DND-41 (cell line): ENCODE measurements at regions not wholly inside any gene's neighbourhood (a gene's known extent, or its start where the extent isn't known, plus 50 kb on each side); places are given as distances from the start of the nearest gene placed in this dataset.
"Not testable (repeated sequence)": the region's sequence is repeated elsewhere in the genome, so short reads cannot be mapped to it uniquely, and the experiment has no call there.

Experiments
- ATAC-seq: fragments of 200-7000 bp; cut with Tn5 transposase; 3 replicates; pipeline ENCODE4 v1.9.1; 2021; ENCODE audit warnings: low read depth; ENCODE audit not compliant: insufficient read depth
- DNase-seq: peaks from one replicate; pipeline ENCODE4 v3.0.0-alpha.2; 2020
- H2AFZ ChIP-seq: 2 replicates; pipeline ENCODE4 v1.6.0; 2012; ENCODE audit warnings: low read depth, low read length
- H3K27ac ChIP-seq: 2 replicates; pipeline ENCODE4 v1.5.1; 2012; ENCODE audit warnings: low read length, inconsistent platforms
- H3K27me3 ChIP-seq: fragments of 200-600 bp; sonication (generic); 2 replicates; pipeline ENCODE4 v1.6.0; 2012; ENCODE audit warnings: low read length, mild to moderate bottlenecking, inconsistent platforms; ENCODE audit not compliant: insufficient read depth, poor library complexity
- H3K36me3 ChIP-seq: 2 replicates; pipeline ENCODE4 v1.5.1; 2012; ENCODE audit warnings: low read length, inconsistent platforms; ENCODE audit not compliant: insufficient read depth
- H3K4me1 ChIP-seq: 2 replicates; pipeline ENCODE4 v1.5.1; 2012; ENCODE audit warnings: mild to moderate bottlenecking, low read length; ENCODE audit not compliant: insufficient read depth
- H3K4me2 ChIP-seq: 2 replicates; pipeline ENCODE4 v1.6.0; 2012; ENCODE audit warnings: mild to moderate bottlenecking, moderate library complexity, low read length, inconsistent platforms; ENCODE audit not compliant: insufficient read depth
- H3K4me3 ChIP-seq, 2 experiments: fragments of 200-600 bp in 1 of 2; shearing (Covaris generic) in 1 of 2; 2 replicates each; pipeline ENCODE4 v1.5.1; 2012 to 2016; ENCODE audit warnings: inconsistent platforms in 2 of 2, low read length in 2 of 2, mild to moderate bottlenecking in 2 of 2, low read depth in 1 of 2, moderate library complexity in 1 of 2
- H3K79me2 ChIP-seq: 2 replicates; pipeline ENCODE4 v1.6.0; 2012; ENCODE audit warnings: low read length, inconsistent platforms; ENCODE audit not compliant: insufficient read depth
- H3K9ac ChIP-seq: 2 replicates; pipeline ENCODE4 v1.6.0; 2012; ENCODE audit warnings: low read depth, mild to moderate bottlenecking, inconsistent platforms, low read length, moderate library complexity
- H3K9me3 ChIP-seq: 2 replicates; pipeline ENCODE4 v1.5.1; 2012; ENCODE audit warnings: low read length, moderate library complexity, mild to moderate bottlenecking, inconsistent platforms; ENCODE audit not compliant: insufficient read depth, severe bottlenecking
- H4K20me1 ChIP-seq: 2 replicates; pipeline ENCODE4 v1.6.0; 2012; ENCODE audit warnings: low read length; ENCODE audit not compliant: insufficient read depth
- EZH2 ChIP-seq: IDR thresholded peaks from 3 replicates; pipeline ENCODE4 v1.6.1; 2012; ENCODE audit warnings: borderline replicate concordance, low read depth, mild to moderate bottlenecking, moderate library complexity, low read length, inconsistent platforms; ENCODE audit not compliant: severe bottlenecking
- TF ChIP-seq, protein P1 (sequence below): IDR thresholded peaks from 2 replicates; pipeline ENCODE4 v1.5.1; 2012; ENCODE audit warnings: borderline replicate concordance, low read length, moderate library complexity, mild to moderate bottlenecking; ENCODE audit not compliant: poor library complexity, severe bottlenecking; ENCODE audit errors: extremely low read depth

DNA sequence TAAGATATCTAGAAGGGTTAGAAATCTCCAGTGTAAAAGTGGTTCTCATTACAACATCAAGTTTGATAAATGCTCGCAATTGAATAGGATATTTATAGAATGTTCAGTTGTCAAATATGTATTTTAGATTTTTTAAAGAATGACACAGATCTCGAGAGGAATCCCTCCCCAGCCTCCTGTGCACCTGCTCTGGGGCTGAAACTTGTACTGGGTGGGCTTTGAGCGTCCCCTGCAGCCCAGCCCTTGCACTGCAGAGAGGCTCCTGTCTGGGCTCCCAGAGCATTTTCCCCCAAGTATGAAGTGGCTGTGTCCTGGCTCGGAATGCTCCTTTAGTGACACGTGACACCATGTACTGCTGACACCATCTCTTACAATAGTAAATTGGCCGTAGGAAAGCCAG is 499.6 kb downstream of the TMEM121 start:
- DNase-seq, result no peak
- peaks cover 46% of the 10 kb centered on the region for H3K4me1 ChIP-seq
- no peaks in the 10 kb centered on the region for H3K27me3 ChIP-seq
- no peak overlapping the region for H3K4me3 ChIP-seq
- H4K20me1 ChIP-seq, result no peaks in the 10 kb centered on the region
- no peak overlapping the region for H2AFZ ChIP-seq
- ATAC-seq, result no peak
- H3K4me2 ChIP-seq, result no peak overlapping the region
- peaks cover 5% of the 10 kb centered on the region for H3K9me3 ChIP-seq
- H3K9ac ChIP-seq, result no peak overlapping the region
- H3K36me3 ChIP-seq, result no peaks in the 10 kb centered on the region
- TF ChIP-seq, protein P1, sequence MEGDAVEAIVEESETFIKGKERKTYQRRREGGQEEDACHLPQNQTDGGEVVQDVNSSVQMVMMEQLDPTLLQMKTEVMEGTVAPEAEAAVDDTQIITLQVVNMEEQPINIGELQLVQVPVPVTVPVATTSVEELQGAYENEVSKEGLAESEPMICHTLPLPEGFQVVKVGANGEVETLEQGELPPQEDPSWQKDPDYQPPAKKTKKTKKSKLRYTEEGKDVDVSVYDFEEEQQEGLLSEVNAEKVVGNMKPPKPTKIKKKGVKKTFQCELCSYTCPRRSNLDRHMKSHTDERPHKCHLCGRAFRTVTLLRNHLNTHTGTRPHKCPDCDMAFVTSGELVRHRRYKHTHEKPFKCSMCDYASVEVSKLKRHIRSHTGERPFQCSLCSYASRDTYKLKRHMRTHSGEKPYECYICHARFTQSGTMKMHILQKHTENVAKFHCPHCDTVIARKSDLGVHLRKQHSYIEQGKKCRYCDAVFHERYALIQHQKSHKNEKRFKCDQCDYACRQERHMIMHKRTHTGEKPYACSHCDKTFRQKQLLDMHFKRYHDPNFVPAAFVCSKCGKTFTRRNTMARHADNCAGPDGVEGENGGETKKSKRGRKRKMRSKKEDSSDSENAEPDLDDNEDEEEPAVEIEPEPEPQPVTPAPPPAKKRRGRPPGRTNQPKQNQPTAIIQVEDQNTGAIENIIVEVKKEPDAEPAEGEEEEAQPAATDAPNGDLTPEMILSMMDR, result peak; percentile 46
- TF ChIP-seq EZH2, result no peak
- H3K79me2 ChIP-seq, result no peaks in the 10 kb centered on the region
- peak overlapping the region; percentile 81 for H3K27ac ChIP-seq

DNA sequence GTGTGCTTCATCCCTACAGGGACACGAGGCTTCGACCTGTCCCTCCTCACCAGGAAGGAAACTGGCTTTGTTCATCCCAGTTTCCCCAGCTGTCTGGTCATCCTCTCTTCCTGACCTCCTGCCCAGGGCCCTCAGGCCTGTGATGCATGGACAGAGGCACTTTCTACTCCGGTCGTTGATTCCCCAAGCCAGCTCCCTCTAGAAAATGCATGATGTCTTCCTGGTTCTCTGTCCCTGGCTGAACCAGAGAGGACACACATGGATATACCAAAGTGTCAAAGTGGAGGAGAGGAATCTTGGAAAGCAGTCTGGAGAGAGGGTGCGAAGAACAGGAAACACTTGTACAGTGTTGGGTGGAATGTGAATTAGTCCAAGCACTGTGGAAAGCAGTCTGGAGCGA is 501.4 kb downstream of the TMEM121 start:
- not testable (repeated sequence) for H3K9me3 ChIP-seq, DNase-seq, H3K4me2 ChIP-seq, H3K79me2 ChIP-seq, H3K27ac ChIP-seq, ATAC-seq, H3K27me3 ChIP-seq, H2AFZ ChIP-seq, H4K20me1 ChIP-seq, H3K36me3 ChIP-seq, H3K4me3 ChIP-seq, H3K9ac ChIP-seq
- H3K4me1 ChIP-seq, result peaks cover 34% of the 10 kb centered on the region

DNA sequence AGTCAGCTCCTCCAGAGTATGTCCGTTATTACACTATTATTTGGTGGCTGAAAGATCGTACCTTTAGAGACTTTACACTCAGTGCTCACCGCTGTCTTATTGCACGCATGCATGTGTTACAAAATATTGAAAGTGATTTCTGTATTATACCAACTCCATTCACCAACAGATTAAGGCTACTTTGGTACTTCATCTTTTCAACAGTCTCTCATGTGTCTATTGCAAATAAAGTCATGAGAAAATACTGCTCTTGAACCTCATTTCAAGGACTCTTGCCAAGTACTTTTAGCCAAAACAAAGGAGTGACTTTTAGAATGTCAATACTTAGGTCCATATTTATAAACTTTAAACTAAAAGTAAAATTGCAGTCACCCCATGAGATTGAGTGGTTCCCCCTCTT is 503.6 kb downstream of the TMEM121 start:
- TF ChIP-seq EZH2, result no peak
- TF ChIP-seq, protein P1, result no peak
- H3K4me2 ChIP-seq, result no peak overlapping the region
- H4K20me1 ChIP-seq, result no peaks in the 10 kb centered on the region
- no peak overlapping the region for H3K4me3 ChIP-seq
- no peaks in the 10 kb centered on the region for H3K9me3 ChIP-seq
- H2AFZ ChIP-seq, result no peak overlapping the region
- H3K79me2 ChIP-seq, result no peaks in the 10 kb centered on the region
- no peak overlapping the region for H3K27ac ChIP-seq
- H3K27me3 ChIP-seq, result no peaks in the 10 kb centered on the region
- no peak overlapping the region for H3K9ac ChIP-seq
- ATAC-seq, result no peak
- H3K4me1 ChIP-seq, result peaks cover 19% of the 10 kb centered on the region
- no peak for DNase-seq
- H3K36me3 ChIP-seq, result no peaks in the 10 kb centered on the region

DNA sequence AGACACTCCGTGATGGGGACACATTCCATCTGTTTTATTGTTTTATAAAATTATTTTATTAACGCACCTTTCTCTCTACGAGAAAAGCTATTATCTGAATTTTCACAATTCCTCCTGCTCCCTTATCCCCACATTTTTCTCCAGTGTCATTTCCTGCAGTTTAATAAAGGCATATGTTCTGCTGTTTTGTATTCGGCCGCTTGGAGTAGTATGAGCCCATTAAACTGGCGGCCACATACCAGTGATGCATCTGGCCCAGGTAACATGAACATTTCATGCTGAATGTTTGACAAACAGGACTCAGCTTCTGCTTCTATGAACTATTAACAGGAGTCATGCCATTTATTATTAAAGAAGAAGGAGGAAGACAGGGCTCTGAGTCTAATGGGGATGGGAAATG is 511.0 kb downstream of the TMEM121 start:
- H3K4me2 ChIP-seq, result no peak overlapping the region
- H2AFZ ChIP-seq, result no peak overlapping the region
- no peaks in the 10 kb centered on the region for H3K9me3 ChIP-seq
- no peak for DNase-seq
- no peaks in the 10 kb centered on the region for H3K27me3 ChIP-seq
- H3K27ac ChIP-seq, result no peak overlapping the region
- no peaks in the 10 kb centered on the region for H4K20me1 ChIP-seq
- no peak overlapping the region for H3K4me3 ChIP-seq
- H3K79me2 ChIP-seq, result no peaks in the 10 kb centered on the region
- H3K9ac ChIP-seq, result no peak overlapping the region
- no peaks in the 10 kb centered on the region for H3K36me3 ChIP-seq
- no peaks in the 10 kb centered on the region for H3K4me1 ChIP-seq
- ATAC-seq, result no peak
- TF ChIP-seq EZH2, result no peak
- TF ChIP-seq, protein P1, result no peak
